Natural killer cell (primary cell): ENCODE measurements at regions not wholly inside any gene's neighbourhood (a gene's known extent, or its start where the extent isn't known, plus 50 kb on each side); places are given as distances from the start of the nearest gene placed in this dataset.

ENCODE experiments used
- ATAC-seq, 3 donors: fragments of 150-1000 bp in 2 of 3; fragments of 200-7000 bp in 1 of 3; cut with Tn5 transposase; 1 replicate in 1 of 3; 2 replicates in 2 of 3; pipeline ENCODE4 v1.10.0; 2021; ENCODE audit warnings: mild to moderate bottlenecking in 2 of 3, moderate library complexity in 2 of 3
- DNase-seq, 2 donors: peaks; one replicate each; pipeline versions ENCODE4 v3.0.0 to v3.0.0-alpha.2; 2013 to 2021; ENCODE audit warnings: mixed read lengths in 1 of 2
- H3K27ac ChIP-seq: one replicate; pipeline ENCODE4 v1.5.1; 2013; ENCODE audit warnings: mild to moderate bottlenecking, low read length
- H3K27me3 ChIP-seq: one replicate; pipeline ENCODE4 v1.6.1; 2013; ENCODE audit warnings: low read length; ENCODE audit not compliant: control insufficient read depth, insufficient read depth
- H3K36me3 ChIP-seq: one replicate; pipeline ENCODE4 v1.6.1; 2013; ENCODE audit warnings: low read length; ENCODE audit not compliant: control insufficient read depth, insufficient read depth
- H3K4me1 ChIP-seq: one replicate; pipeline ENCODE4 v1.6.1; 2013; ENCODE audit warnings: low read length; ENCODE audit not compliant: control insufficient read depth, insufficient read depth
- H3K4me3 ChIP-seq: one replicate; pipeline ENCODE4 v1.5.1; 2013; ENCODE audit warnings: low read length
- H3K9me3 ChIP-seq: one replicate; pipeline ENCODE4 v1.6.1; 2013; ENCODE audit warnings: low read length; ENCODE audit not compliant: control insufficient read depth, insufficient read depth
- H3K27ac Mint-ChIP-seq, 2 donors: one replicate each; pipeline ENCODE4 v1.8.0; 2022; ENCODE audit warnings: mild to moderate bottlenecking in 2 of 2, mixed read lengths in 2 of 2, moderate library complexity in 1 of 2
- H3K27me3 Mint-ChIP-seq, 2 donors: one replicate each; pipeline ENCODE4 v1.8.0; 2022; ENCODE audit warnings: low read depth in 2 of 2, mixed read lengths in 2 of 2
- H3K36me3 Mint-ChIP-seq: one replicate; pipeline ENCODE4 v1.8.0; 2022; ENCODE audit warnings: mixed read lengths
- H3K4me1 Mint-ChIP-seq, 2 donors: one replicate each; pipeline ENCODE4 v1.8.0; 2022; ENCODE audit warnings: mixed read lengths in 2 of 2
- H3K4me3 Mint-ChIP-seq: one replicate; pipeline ENCODE4 v1.8.0; 2022; ENCODE audit warnings: mild to moderate bottlenecking, moderate library complexity, mixed read lengths
- H3K9me3 Mint-ChIP-seq, 2 donors: one replicate each; pipeline ENCODE4 v1.8.0; 2022; ENCODE audit warnings: mixed read lengths in 2 of 2
- CTCF ChIP-seq: fragments of 200-600 bp; IDR thresholded peaks from one replicate; pipeline ENCODE4 v1.8.0; 2022; ENCODE audit warnings: antibody characterized with exemption
- WGBS: methylation state at CpG from one replicate; pipeline ENCODE4 v1.1.7; 2013; ENCODE audit warnings: missing lambda C conversion rate; ENCODE audit not compliant: insufficient coverage; 5-methylcytosine and 5-hydroxymethylcytosine counted together
- intact Hi-C: fragments of 100-400 bp; cut with micrococcal nuclease; formaldehyde crosslinking; loops from one replicate; pipeline ENCODE4 v1.14.2; 2022

DNA sequence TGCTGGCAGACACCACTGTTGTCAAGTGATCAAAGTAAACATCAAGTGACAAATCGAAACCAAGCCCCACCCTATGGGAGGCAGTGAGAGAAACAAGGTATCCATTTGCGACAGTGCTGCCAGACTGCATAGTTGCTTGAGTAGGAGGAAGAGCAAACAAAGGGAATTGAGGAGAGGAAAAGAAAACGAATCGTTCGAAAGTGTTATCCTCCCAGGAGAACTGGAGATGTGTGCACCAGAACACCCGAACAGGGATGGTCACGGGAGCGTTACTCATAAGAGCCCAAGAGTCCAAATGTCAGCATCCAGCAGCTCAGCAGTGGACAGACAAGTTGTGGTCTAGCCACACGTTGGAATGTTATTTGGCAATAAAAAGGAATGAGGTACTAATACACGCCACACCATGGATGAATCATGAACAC, 58.4 kb upstream of the NUP50 start:
- no peaks in the 10 kb centered on the region for H3K36me3 Mint-ChIP-seq
- no peak for DNase-seq
- Histone ChIP-seq H3K27ac (no peak overlapping the region), H3K4me3 (no peak overlapping the region), H3K4me1 (no peaks in the 10 kb centered on the region), H3K9me3 (no peaks in the 10 kb centered on the region), H3K27me3 (no peaks in the 10 kb centered on the region), H3K36me3 (no peaks in the 10 kb centered on the region)
- intact Hi-C loops, result no loop called here
- H3K27me3 Mint-ChIP-seq, result peaks cover 7 to 10% of the 10 kb centered on the region in 2 donors
- H3K4me3 Mint-ChIP-seq, result no peak overlapping the region
- H3K27ac Mint-ChIP-seq, result no peak overlapping the region
- H3K4me1 Mint-ChIP-seq, result no peaks in the 10 kb centered on the region
- no peaks in the 10 kb centered on the region for H3K9me3 Mint-ChIP-seq
- WGBS, result 80% methylated on average over 10 of the region's 10 CpGs
- no peak for TF ChIP-seq CTCF
- no peak for ATAC-seq

DNA sequence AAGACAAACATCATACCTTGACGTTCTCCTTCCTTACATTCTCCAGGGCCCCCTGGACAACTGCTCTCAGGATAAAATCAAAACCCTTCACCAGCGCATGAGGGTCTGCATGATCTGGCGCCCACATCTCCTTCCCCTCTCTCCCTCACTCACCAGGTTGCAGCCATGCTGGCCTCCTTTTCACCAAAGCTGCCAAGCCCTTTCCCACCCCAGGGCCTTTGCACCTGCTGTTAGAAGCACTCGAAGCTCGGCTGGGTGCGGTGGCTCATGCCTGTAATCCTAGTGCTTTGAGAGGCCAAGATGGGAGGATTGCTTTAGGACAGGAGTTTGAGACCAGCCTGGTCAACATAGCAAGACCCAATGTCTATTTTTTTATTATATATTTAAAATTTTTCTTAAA, 56.1 kb upstream of the NUP50 start:
- DNase-seq (no peak), ATAC-seq (no peak)
- intact Hi-C loops, result no loop called here
- no peak overlapping the region for H3K27ac ChIP-seq
- Mint-ChIP-seq H3K4me1 (no peaks in the 10 kb centered on the region), H3K9me3 (no peaks in the 10 kb centered on the region), H3K4me3 (no peak overlapping the region), H3K36me3 (no peaks in the 10 kb centered on the region), H3K27me3 (peaks cover 10 to 11% of the 10 kb centered on the region in 2 donors), H3K27ac (no peak overlapping the region)
- H3K9me3 ChIP-seq, result no peaks in the 10 kb centered on the region
- 89% methylated on average over 6 of the region's 6 CpGs for WGBS
- no peaks in the 10 kb centered on the region for H3K36me3 ChIP-seq
- H3K4me1 ChIP-seq, result no peaks in the 10 kb centered on the region
- no peaks in the 10 kb centered on the region for H3K27me3 ChIP-seq
- H3K4me3 ChIP-seq, result no peak overlapping the region
- no peak for TF ChIP-seq CTCF

DNA sequence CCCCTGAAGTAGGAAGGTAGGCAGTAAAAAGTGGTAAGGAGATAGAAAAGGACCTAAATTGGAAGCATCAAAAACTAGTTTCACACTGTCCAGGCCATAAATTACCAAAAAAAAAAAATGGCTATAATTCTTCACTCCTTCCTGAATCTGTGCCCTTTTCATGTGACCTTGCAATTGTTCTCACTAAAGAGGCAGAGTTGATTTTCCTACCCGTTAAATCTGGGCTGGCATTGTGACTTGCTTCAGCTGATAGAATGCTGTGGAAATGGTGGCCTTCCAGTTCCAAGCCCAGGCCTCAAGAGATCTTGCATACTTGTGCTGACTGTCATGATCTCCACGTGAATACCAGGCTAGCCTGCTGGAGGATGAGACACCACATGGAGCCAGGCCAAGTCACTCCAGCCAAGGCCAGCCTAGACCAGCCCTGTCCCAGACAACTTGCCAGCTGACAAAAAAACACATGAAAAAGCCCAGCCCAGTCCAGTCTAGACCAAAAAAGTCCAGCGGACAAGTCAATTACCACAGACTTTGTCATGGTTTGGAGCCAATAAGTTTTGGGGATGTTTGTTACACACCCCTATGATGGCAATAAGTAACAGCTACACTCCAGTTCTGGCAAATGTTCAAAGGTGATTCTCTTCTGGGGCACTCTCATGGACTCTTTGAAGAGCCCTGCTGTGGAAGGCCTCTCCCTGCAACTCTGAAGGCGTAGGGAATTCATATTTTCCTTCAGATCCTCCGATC, 51.4 kb upstream of the NUP50 start:
- Mint-ChIP-seq H3K4me1 (no peaks in the 10 kb centered on the region), H3K27ac (no peak overlapping the region), H3K4me3 (no peak overlapping the region), H3K36me3 (no peaks in the 10 kb centered on the region), H3K9me3 (no peaks in the 10 kb centered on the region), H3K27me3 (peaks cover 7 to 21% of the 10 kb centered on the region in 2 donors)
- WGBS, result 92% methylated on average over 5 of the region's 5 CpGs
- H3K4me3 ChIP-seq, result no peak overlapping the region
- H3K36me3 ChIP-seq, result no peaks in the 10 kb centered on the region
- DNase-seq (no peak), ATAC-seq (no peak)
- H3K4me1 ChIP-seq, result no peaks in the 10 kb centered on the region
- no peak for TF ChIP-seq CTCF
- no peaks in the 10 kb centered on the region for H3K9me3 ChIP-seq
- no peaks in the 10 kb centered on the region for H3K27me3 ChIP-seq
- no peak overlapping the region for H3K27ac ChIP-seq
- intact Hi-C loops, result no loop called here
